OCI-LY7 (cell line): ENCODE measurements at regions not wholly inside any gene's neighbourhood (a gene's known extent, or its start where the extent isn't known, plus 50 kb on each side); places are given as distances from the start of the nearest gene placed in this dataset.

ENCODE experiments used
- EZH2phosphoT487 ChIP-seq: fragments of 200-600 bp; sonication (generic); IDR thresholded peaks from 2 replicates; pipeline ENCODE4 v1.6.1; 2018; ENCODE audit warnings: low read depth, borderline replicate concordance, mild to moderate bottlenecking, mixed run types, antibody characterized with exemption, low read length, moderate library complexity, mixed read lengths
- TF ChIP-seq, protein P1 (sequence below): fragments of 200-600 bp; sonication (generic); conservative IDR thresholded peaks from 2 replicates; pipeline ENCODE4 v1.5.1; 2014; ENCODE audit warnings: mild to moderate bottlenecking, antibody characterized with exemption, low read length, moderate library complexity, mixed read lengths

DNA sequence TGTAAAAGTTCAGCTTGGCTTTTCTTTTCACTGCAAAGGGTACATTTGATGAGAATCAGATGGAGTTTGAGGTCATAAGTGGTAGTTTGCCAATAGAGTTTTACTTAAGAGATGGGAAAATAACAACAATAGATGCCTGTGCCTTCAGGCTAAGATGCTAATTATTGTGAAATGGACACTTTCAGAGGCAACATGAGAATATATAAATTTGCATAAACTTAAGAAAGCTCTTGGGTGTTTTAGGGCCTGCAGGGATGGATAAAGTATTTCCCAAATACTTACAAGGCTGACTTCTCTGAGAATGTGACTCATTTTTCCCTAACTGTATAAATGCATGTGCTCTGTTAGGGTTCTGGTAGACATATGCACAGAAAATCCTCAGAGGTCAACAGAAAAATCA is 200.3 kb upstream of the SVIL start:
- no peak for TF ChIP-seq EZH2phosphoT487
- TF ChIP-seq, protein P1, sequence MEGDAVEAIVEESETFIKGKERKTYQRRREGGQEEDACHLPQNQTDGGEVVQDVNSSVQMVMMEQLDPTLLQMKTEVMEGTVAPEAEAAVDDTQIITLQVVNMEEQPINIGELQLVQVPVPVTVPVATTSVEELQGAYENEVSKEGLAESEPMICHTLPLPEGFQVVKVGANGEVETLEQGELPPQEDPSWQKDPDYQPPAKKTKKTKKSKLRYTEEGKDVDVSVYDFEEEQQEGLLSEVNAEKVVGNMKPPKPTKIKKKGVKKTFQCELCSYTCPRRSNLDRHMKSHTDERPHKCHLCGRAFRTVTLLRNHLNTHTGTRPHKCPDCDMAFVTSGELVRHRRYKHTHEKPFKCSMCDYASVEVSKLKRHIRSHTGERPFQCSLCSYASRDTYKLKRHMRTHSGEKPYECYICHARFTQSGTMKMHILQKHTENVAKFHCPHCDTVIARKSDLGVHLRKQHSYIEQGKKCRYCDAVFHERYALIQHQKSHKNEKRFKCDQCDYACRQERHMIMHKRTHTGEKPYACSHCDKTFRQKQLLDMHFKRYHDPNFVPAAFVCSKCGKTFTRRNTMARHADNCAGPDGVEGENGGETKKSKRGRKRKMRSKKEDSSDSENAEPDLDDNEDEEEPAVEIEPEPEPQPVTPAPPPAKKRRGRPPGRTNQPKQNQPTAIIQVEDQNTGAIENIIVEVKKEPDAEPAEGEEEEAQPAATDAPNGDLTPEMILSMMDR: no peak
